Neural progenitor cell (in vitro differentiated cells): ENCODE measurements at regions not wholly inside any gene's neighbourhood (a gene's known extent, or its start where the extent isn't known, plus 50 kb on each side); places are given as distances from the start of the nearest gene placed in this dataset.

Experiments used
- EZH2 ChIP-seq: fragments of 200-600 bp; sonication (generic); IDR thresholded peaks from 2 replicates; pipeline ENCODE4 v1.6.1; 2017; ENCODE audit warnings: antibody characterized with exemption, mild to moderate bottlenecking, moderate library complexity
- EZH2phosphoT487 ChIP-seq: fragments of 200-600 bp; sonication (generic); IDR thresholded peaks from 2 replicates; pipeline ENCODE4 v1.6.1; 2017; ENCODE audit warnings: antibody characterized with exemption
- TF ChIP-seq, protein P1 (sequence below): fragments of 200-600 bp; sonication (generic); IDR thresholded peaks from 2 replicates; pipeline ENCODE4 v1.5.1; 2017; ENCODE audit warnings: antibody characterized with exemption, mild to moderate bottlenecking

DNA sequence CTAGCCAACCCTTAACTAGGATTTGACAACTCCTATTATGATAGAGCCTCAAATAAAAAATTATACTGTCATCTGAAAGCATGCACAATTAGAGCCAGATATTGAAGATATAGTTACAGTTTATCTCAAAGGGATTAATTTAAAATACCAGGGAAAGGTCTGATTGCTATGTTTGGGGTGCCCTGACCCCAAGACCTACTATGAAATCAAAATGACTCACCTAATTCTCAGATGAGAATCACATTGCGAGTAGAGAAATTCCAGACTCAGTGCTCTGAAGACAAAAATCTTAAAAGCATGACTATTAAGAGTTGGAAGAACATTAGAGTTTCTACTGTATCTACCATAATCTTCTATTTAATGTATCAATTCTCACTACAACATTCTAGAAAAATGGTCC is 297.1 kb downstream of the AHR start:
- TF ChIP-seq, protein P1, sequence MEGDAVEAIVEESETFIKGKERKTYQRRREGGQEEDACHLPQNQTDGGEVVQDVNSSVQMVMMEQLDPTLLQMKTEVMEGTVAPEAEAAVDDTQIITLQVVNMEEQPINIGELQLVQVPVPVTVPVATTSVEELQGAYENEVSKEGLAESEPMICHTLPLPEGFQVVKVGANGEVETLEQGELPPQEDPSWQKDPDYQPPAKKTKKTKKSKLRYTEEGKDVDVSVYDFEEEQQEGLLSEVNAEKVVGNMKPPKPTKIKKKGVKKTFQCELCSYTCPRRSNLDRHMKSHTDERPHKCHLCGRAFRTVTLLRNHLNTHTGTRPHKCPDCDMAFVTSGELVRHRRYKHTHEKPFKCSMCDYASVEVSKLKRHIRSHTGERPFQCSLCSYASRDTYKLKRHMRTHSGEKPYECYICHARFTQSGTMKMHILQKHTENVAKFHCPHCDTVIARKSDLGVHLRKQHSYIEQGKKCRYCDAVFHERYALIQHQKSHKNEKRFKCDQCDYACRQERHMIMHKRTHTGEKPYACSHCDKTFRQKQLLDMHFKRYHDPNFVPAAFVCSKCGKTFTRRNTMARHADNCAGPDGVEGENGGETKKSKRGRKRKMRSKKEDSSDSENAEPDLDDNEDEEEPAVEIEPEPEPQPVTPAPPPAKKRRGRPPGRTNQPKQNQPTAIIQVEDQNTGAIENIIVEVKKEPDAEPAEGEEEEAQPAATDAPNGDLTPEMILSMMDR = no peak
- TF ChIP-seq EZH2 = no peak
- TF ChIP-seq EZH2phosphoT487 = no peak
